CD14-positive monocyte (primary cell): ENCODE measurements at regions not wholly inside any gene's neighbourhood (a gene's known extent, or its start where the extent isn't known, plus 50 kb on each side); places are given as distances from the start of the nearest gene placed in this dataset.

ENCODE experiments used
- DNase-seq, 3 donors: peaks; one replicate each; pipeline ENCODE4 v3.0.0-alpha.2; 2011 to 2022
- H2AFZ ChIP-seq: 2 replicates; pipeline ENCODE4 v1.6.0; 2012; ENCODE audit warnings: mild to moderate bottlenecking, low read depth, low read length, inconsistent platforms; ENCODE audit not compliant: insufficient read depth, poor library complexity, severe bottlenecking
- H3K27ac ChIP-seq, 2 donors: 1 replicate in 1 of 2; 2 replicates in 1 of 2; pipeline ENCODE4 v1.5.1; 2012 to 2013; ENCODE audit warnings: low read length in 2 of 2, control low read depth in 1 of 2, inconsistent platforms in 1 of 2, low read depth in 1 of 2, mild to moderate bottlenecking in 1 of 2
- H3K27me3 ChIP-seq, 2 donors: one replicate each; pipeline versions ENCODE4 v1.6.0 to v1.6.1; 2011 to 2013; ENCODE audit warnings: low read length in 2 of 2; ENCODE audit not compliant: control insufficient read depth in 2 of 2, insufficient read depth in 2 of 2
- H3K36me3 ChIP-seq, 2 donors: replicated peaks in 1 of 2; 1 replicate in 1 of 2; 2 replicates in 1 of 2; pipeline versions ENCODE4 v1.5.1 to v1.6.1; 2012 to 2013; ENCODE audit warnings: low read length in 2 of 2, control low read depth in 1 of 2, inconsistent platforms in 1 of 2, mild to moderate bottlenecking in 1 of 2; ENCODE audit not compliant: insufficient read depth in 2 of 2, control insufficient read depth in 1 of 2
- H3K4me1 ChIP-seq, 2 donors: 1 replicate in 1 of 2; 2 replicates in 1 of 2; pipeline versions ENCODE4 v1.5.1 to v1.6.1; 2012 to 2013; ENCODE audit warnings: low read length in 2 of 2, control low read depth in 1 of 2, inconsistent platforms in 1 of 2, mild to moderate bottlenecking in 1 of 2, moderate library complexity in 1 of 2; ENCODE audit not compliant: insufficient read depth in 2 of 2, control insufficient read depth in 1 of 2
- H3K4me2 ChIP-seq: replicated peaks from 2 replicates; pipeline ENCODE3; 2012; ENCODE audit warnings: low read length, moderate library complexity, mild to moderate bottlenecking; ENCODE audit not compliant: poor library complexity, severe bottlenecking; ENCODE audit errors: extremely low read depth
- H3K4me3 ChIP-seq, 3 experiments: fragments of 200-600 bp in 1 of 3; sonication (generic) in 1 of 3; replicated peaks in 1 of 3; 1 replicate in 2 of 3; 2 replicates in 1 of 3; pipeline ENCODE4 v1.5.1; 2011 to 2013; ENCODE audit warnings: low read length in 3 of 3, mild to moderate bottlenecking in 3 of 3, control low read depth in 2 of 3, low read depth in 2 of 3, inconsistent platforms in 1 of 3, moderate library complexity in 1 of 3
- H3K79me2 ChIP-seq: 2 replicates; pipeline ENCODE4 v1.6.0; 2012; ENCODE audit warnings: mild to moderate bottlenecking, control low read depth, inconsistent platforms, low read length, moderate library complexity; ENCODE audit not compliant: insufficient read depth
- H3K9ac ChIP-seq: 2 replicates; pipeline ENCODE4 v1.6.0; 2017; ENCODE audit warnings: low read length, mild to moderate bottlenecking; ENCODE audit not compliant: insufficient read depth, poor library complexity, severe bottlenecking
- H3K9me3 ChIP-seq, 2 donors: replicated peaks in 1 of 2; 1 replicate in 1 of 2; 2 replicates in 1 of 2; pipeline versions ENCODE4 v1.5.1 to v1.6.1; 2012 to 2013; ENCODE audit warnings: low read length in 2 of 2, control low read depth in 1 of 2; ENCODE audit not compliant: control insufficient read depth in 1 of 2, insufficient read depth in 1 of 2
- H4K20me1 ChIP-seq: 2 replicates; pipeline ENCODE4 v1.6.0; 2012; ENCODE audit warnings: mild to moderate bottlenecking, low read length, control low read depth, moderate library complexity; ENCODE audit not compliant: insufficient read depth
- H3K27ac Mint-ChIP-seq, 7 donors: one replicate each; pipeline ENCODE4 v1.8.0; 2020; ENCODE audit warnings: mild to moderate bottlenecking in 7 of 7, mixed read lengths in 7 of 7, moderate library complexity in 6 of 7, inconsistent platforms in 2 of 7
- H3K27me3 Mint-ChIP-seq, 3 donors: one replicate each; pipeline ENCODE4 v1.8.0; 2021 to 2022; ENCODE audit warnings: low read depth in 3 of 3, mild to moderate bottlenecking in 3 of 3, mixed read lengths in 3 of 3, moderate library complexity in 3 of 3, inconsistent platforms in 1 of 3
- H3K36me3 Mint-ChIP-seq, 2 donors: one replicate each; pipeline ENCODE4 v1.8.0; 2020; ENCODE audit warnings: mixed read lengths in 2 of 2, inconsistent platforms in 1 of 2, mild to moderate bottlenecking in 1 of 2
- H3K4me1 Mint-ChIP-seq: one replicate; pipeline ENCODE4 v1.8.0; 2020; ENCODE audit warnings: mild to moderate bottlenecking, mixed read lengths
- H3K4me3 Mint-ChIP-seq, 2 donors: one replicate each; pipeline ENCODE4 v1.8.0; 2020; ENCODE audit warnings: mild to moderate bottlenecking in 2 of 2, mixed read lengths in 2 of 2, moderate library complexity in 1 of 2
- H3K9me3 Mint-ChIP-seq, 7 donors: one replicate each; pipeline ENCODE4 v1.8.0; 2020 to 2022; ENCODE audit warnings: mixed read lengths in 7 of 7, mild to moderate bottlenecking in 6 of 7, moderate library complexity in 6 of 7, inconsistent platforms in 2 of 7
- CTCF ChIP-seq: fragments of 200-600 bp; IDR thresholded peaks from one replicate; pipeline ENCODE4 v1.8.0; 2022; ENCODE audit warnings: antibody characterized with exemption, mild to moderate bottlenecking
- WGBS: methylation state at CpG from one replicate; pipeline ENCODE4 v1.1.5; 2013; ENCODE audit warnings: missing lambda C conversion rate; ENCODE audit not compliant: insufficient coverage; 5-methylcytosine and 5-hydroxymethylcytosine counted together
- intact Hi-C, 2 donors: fragments of 100-400 bp; cut with micrococcal nuclease; formaldehyde crosslinking; loops; one replicate each; pipeline versions ENCODE4 v1.15.0 to v1.15.1; 2023

GRCh38 chr12:88258396-88258795 is 116.3 kb downstream of the TMTC3 start:
- Mint-ChIP-seq H3K9me3 (peaks cover 0 to 4% (median 0%) of the 10 kb centered on the region in 7 donors), H3K4me1 (no peaks in the 10 kb centered on the region), H3K36me3 (no peaks in the 10 kb centered on the region), H3K27me3 (peaks cover 0 to 2% (median 0%) of the 10 kb centered on the region in 3 donors), H3K27ac (no peak overlapping the region), H3K4me3 (no peak overlapping the region)
- H3K9ac ChIP-seq = no peak overlapping the region
- H3K27me3 ChIP-seq = no peaks in the 10 kb centered on the region
- H3K36me3 ChIP-seq = no peaks in the 10 kb centered on the region
- H3K27ac ChIP-seq = no peak overlapping the region
- WGBS = no CpG with 5 or more reads among the region's 2 CpGs
- intact Hi-C loops = no loop called here
- no peaks in the 10 kb centered on the region for H3K9me3 ChIP-seq
- no peaks in the 10 kb centered on the region for H3K4me1 ChIP-seq
- H4K20me1 ChIP-seq = no peaks in the 10 kb centered on the region
- no peak for TF ChIP-seq CTCF
- no peak for DNase-seq
- no peak overlapping the region for H2AFZ ChIP-seq
- H3K79me2 ChIP-seq = no peaks in the 10 kb centered on the region
- no peak overlapping the region for H3K4me3 ChIP-seq
- H3K4me2 ChIP-seq = no peak overlapping the region

DNA sequence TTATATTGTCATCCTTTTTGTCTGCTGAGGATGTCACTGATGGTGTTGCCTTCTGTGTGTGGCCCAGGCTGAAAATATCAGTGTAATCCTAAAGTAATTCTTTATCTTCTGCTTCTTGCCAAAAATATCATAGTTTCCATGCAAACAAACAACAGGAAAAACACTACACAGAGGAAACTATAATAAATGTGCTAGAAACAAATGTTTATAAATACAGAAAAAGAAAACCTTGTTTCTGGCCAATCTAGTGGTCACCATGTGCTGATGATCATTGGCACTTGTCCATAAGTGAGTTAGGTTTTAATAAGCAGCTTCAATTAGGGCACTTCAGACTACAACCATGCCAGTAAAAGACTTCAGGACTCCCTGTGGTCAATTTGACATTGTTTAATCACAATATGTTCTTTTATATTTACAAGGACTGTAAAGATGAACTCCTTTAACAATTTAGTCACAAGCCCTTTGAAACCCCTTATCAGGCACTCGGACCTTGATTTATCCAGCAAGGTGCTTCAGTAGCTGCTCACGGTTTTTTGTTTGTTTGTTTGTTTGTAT is 124.8 kb downstream of the TMTC3 start:
- Histone ChIP-seq H3K4me2 (no peak overlapping the region), H4K20me1 (no peaks in the 10 kb centered on the region), H3K9me3 (no peaks in the 10 kb centered on the region), H2AFZ (no peak overlapping the region), H3K36me3 (no peaks in the 10 kb centered on the region), H3K27ac (no peak overlapping the region), H3K27me3 (no peaks in the 10 kb centered on the region), H3K79me2 (no peaks in the 10 kb centered on the region), H3K9ac (no peak overlapping the region), H3K4me1 (no peaks in the 10 kb centered on the region), H3K4me3 (no peak overlapping the region)
- peaks cover 0 to 5% (median 0%) of the 10 kb centered on the region in 7 donors for H3K9me3 Mint-ChIP-seq
- intact Hi-C loops = no loop called here
- DNase-seq = no peak
- no peaks in the 10 kb centered on the region for H3K4me1 Mint-ChIP-seq
- no peak for TF ChIP-seq CTCF
- H3K36me3 Mint-ChIP-seq = no peaks in the 10 kb centered on the region
- H3K27ac Mint-ChIP-seq = no peak overlapping the region
- H3K4me3 Mint-ChIP-seq = no peak overlapping the region
- WGBS = no CpG with 5 or more reads among the region's 2 CpGs
- H3K27me3 Mint-ChIP-seq = no peaks in the 10 kb centered on the region
